ENCODE measurements at regions not wholly inside any gene's neighbourhood (a gene's known extent, or its start where the extent isn't known, plus 50 kb on each side); places are given as distances from the start of the nearest gene placed in this dataset.

GRCh38 chr16:52386694-52387093, 160.2 kb downstream of the TOX3 start:
- H3K27me3 Mint-ChIP-seq (ENCODE audit: insufficient read depth, low read depth, poor library complexity): peaks cover 1% of the 10 kb centered on the region
- no peaks in the 10 kb centered on the region for H3K36me3 ChIP-seq (ENCODE audit: insufficient read depth)
- no peak overlapping the region for H3K27ac ChIP-seq (ENCODE audit: low read depth)
- no peak overlapping the region for H3K4me3 Mint-ChIP-seq
- no peaks in the 10 kb centered on the region for H3K9me3 Mint-ChIP-seq
- no peak for DNase-seq (ENCODE audit: low spot score)
- H2AFZ ChIP-seq: no peak overlapping the region
- TF ChIP-seq STAT1 (IDR thresholded peaks at IDR 0.05; ENCODE audit: unreplicated experiment) (no peak), POLR2AphosphoS5 (IDR thresholded peaks at IDR 0.05; ENCODE audit: low read depth) (no peak), CTCF (conservative IDR thresholded peaks at IDR 0.05; ENCODE audit: low read depth in 2 of 2) (no peak), JUNB (IDR thresholded peaks at IDR 0.05; ENCODE audit: unreplicated experiment) (no peak), ZNF331 (CRISPR knock-in tag; IDR thresholded peaks at IDR 0.05; ENCODE audit: low read depth) (no peak), ZNF462 (CRISPR knock-in tag; IDR thresholded peaks at IDR 0.05) (no peak), ZNF114 (CRISPR knock-in tag; IDR thresholded peaks at IDR 0.05) (no peak), EZH2phosphoT487 (IDR thresholded peaks at IDR 0.05; ENCODE audit: unreplicated experiment) (no peak), NANOG (IDR thresholded peaks at IDR 0.05; ENCODE audit: borderline replicate concordance) (no peak), CREB1 (CRISPR knock-in tag; IDR thresholded peaks at IDR 0.05; ENCODE audit: low read depth) (no peak), EZH2 (IDR thresholded peaks at IDR 0.05; ENCODE audit: low read depth, unreplicated experiment) (no peak)
- TF ChIP-seq, protein P1, sequence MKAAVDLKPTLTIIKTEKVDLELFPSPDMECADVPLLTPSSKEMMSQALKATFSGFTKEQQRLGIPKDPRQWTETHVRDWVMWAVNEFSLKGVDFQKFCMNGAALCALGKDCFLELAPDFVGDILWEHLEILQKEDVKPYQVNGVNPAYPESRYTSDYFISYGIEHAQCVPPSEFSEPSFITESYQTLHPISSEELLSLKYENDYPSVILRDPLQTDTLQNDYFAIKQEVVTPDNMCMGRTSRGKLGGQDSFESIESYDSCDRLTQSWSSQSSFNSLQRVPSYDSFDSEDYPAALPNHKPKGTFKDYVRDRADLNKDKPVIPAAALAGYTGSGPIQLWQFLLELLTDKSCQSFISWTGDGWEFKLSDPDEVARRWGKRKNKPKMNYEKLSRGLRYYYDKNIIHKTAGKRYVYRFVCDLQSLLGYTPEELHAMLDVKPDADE (IDR thresholded peaks at IDR 0.05): no peak
- TF ChIP-seq, protein P2, sequence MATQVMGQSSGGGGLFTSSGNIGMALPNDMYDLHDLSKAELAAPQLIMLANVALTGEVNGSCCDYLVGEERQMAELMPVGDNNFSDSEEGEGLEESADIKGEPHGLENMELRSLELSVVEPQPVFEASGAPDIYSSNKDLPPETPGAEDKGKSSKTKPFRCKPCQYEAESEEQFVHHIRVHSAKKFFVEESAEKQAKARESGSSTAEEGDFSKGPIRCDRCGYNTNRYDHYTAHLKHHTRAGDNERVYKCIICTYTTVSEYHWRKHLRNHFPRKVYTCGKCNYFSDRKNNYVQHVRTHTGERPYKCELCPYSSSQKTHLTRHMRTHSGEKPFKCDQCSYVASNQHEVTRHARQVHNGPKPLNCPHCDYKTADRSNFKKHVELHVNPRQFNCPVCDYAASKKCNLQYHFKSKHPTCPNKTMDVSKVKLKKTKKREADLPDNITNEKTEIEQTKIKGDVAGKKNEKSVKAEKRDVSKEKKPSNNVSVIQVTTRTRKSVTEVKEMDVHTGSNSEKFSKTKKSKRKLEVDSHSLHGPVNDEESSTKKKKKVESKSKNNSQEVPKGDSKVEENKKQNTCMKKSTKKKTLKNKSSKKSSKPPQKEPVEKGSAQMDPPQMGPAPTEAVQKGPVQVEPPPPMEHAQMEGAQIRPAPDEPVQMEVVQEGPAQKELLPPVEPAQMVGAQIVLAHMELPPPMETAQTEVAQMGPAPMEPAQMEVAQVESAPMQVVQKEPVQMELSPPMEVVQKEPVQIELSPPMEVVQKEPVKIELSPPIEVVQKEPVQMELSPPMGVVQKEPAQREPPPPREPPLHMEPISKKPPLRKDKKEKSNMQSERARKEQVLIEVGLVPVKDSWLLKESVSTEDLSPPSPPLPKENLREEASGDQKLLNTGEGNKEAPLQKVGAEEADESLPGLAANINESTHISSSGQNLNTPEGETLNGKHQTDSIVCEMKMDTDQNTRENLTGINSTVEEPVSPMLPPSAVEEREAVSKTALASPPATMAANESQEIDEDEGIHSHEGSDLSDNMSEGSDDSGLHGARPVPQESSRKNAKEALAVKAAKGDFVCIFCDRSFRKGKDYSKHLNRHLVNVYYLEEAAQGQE (IDR thresholded peaks at IDR 0.05; ENCODE audit: unreplicated experiment): no peak
- no peak overlapping the region for H3K4me2 ChIP-seq
- no peak overlapping the region for H3K4me3 ChIP-seq
- no peaks in the 10 kb centered on the region for H3K27me3 ChIP-seq (ENCODE audit: insufficient read depth)
- no peak for ATAC-seq
- no peaks in the 10 kb centered on the region for H3K4me1 ChIP-seq (ENCODE audit: insufficient read depth)
- H3F3A ChIP-seq (replicated peaks; ENCODE audit: low read depth): no peaks in the 10 kb centered on the region
- H3K36me3 Mint-ChIP-seq (ENCODE audit: low read depth): no peaks in the 10 kb centered on the region
- peaks cover 15% of the 10 kb centered on the region for H3K4me1 Mint-ChIP-seq
- H3K79me2 ChIP-seq (replicated peaks; ENCODE audit: insufficient read depth): no peaks in the 10 kb centered on the region
- no peak overlapping the region for H3K27ac Mint-ChIP-seq
- peaks cover 11% of the 10 kb centered on the region for H3K9me2 ChIP-seq (ENCODE audit: insufficient read depth)
- no peaks in the 10 kb centered on the region for H4K20me1 ChIP-seq (replicated peaks; ENCODE audit: insufficient read depth)
